Fibroblast of lung (primary cell): ENCODE measurements at regions not wholly inside any gene's neighbourhood (a gene's known extent, or its start where the extent isn't known, plus 50 kb on each side); places are given as distances from the start of the nearest gene placed in this dataset.

Source experiments
- EZH2 ChIP-seq: IDR thresholded peaks from 2 replicates; pipeline ENCODE4 v1.5.1; 2012; ENCODE audit warnings: low read length, control low read depth, mild to moderate bottlenecking; ENCODE audit errors: missing control alignments
- TF ChIP-seq, protein P1 (sequence below), 2 donors: IDR thresholded peaks in 1 of 2; conservative IDR thresholded peaks in 1 of 2; 1 replicate in 1 of 2; 2 replicates in 1 of 2; pipeline ENCODE4 v1.5.1; 2011 to 2012; ENCODE audit warnings: low read length in 2 of 2, control low read depth in 1 of 2, inconsistent platforms in 1 of 2, low read depth in 1 of 2, mild to moderate bottlenecking in 1 of 2

DNA sequence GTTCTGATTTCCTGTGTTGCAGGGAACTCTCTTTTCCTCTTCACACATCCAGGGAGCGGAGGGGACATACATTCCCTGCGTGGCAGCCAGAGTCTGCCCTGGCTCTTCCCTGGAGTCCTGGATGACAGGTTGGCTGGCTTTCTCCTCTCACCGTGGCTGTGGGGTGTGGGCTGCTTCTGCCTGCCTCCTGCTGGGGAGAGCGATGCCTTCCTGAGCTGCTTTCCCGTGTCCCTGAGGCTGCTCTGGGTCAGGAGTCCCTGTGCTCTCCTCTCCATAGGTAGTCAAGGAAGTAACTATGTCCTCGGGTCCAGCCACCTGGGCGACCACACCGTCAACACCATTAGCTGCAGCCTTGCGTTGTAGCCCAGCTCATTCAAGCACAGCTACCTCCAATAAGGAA lies 451.7 kb downstream of the QKI start:
- TF ChIP-seq, protein P1, sequence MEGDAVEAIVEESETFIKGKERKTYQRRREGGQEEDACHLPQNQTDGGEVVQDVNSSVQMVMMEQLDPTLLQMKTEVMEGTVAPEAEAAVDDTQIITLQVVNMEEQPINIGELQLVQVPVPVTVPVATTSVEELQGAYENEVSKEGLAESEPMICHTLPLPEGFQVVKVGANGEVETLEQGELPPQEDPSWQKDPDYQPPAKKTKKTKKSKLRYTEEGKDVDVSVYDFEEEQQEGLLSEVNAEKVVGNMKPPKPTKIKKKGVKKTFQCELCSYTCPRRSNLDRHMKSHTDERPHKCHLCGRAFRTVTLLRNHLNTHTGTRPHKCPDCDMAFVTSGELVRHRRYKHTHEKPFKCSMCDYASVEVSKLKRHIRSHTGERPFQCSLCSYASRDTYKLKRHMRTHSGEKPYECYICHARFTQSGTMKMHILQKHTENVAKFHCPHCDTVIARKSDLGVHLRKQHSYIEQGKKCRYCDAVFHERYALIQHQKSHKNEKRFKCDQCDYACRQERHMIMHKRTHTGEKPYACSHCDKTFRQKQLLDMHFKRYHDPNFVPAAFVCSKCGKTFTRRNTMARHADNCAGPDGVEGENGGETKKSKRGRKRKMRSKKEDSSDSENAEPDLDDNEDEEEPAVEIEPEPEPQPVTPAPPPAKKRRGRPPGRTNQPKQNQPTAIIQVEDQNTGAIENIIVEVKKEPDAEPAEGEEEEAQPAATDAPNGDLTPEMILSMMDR (conservative IDR thresholded peaks at IDR 0.05 in 1 of 2, IDR thresholded peaks at IDR 0.05 in 1 of 2; ENCODE audit: low read depth in 1 of 2, low read length in 2 of 2): no peak
- no peak for TF ChIP-seq EZH2
